GM23338 (cell line): ENCODE measurements at regions not wholly inside any gene's neighbourhood (a gene's known extent, or its start where the extent isn't known, plus 50 kb on each side); places are given as distances from the start of the nearest gene placed in this dataset.

Experiments used
- ATAC-seq: fragments of 200-7000 bp; cut with Tn5 transposase; 3 replicates; pipeline ENCODE4 v1.9.1; 2020
- DNase-seq: peaks from one replicate; pipeline ENCODE4 v3.0.0-alpha.2; 2015; ENCODE audit warnings: low spot score
- H2AFZ ChIP-seq: fragments of 200-600 bp; sonication (generic); 2 replicates; pipeline ENCODE4 v1.8.0; 2016; ENCODE audit warnings: antibody characterized with exemption, mild to moderate bottlenecking, moderate library complexity
- H3F3A ChIP-seq: fragments of 200-600 bp; sonication (generic); replicated peaks from 2 replicates; pipeline ENCODE4 v1.8.0; 2017; ENCODE audit warnings: antibody characterized with exemption, mixed run types, low read depth
- H3K27ac ChIP-seq: fragments of 200-600 bp; sonication (generic); 2 replicates; pipeline ENCODE4 v1.6.1; 2016; ENCODE audit warnings: low read depth
- H3K27me3 ChIP-seq: fragments of 200-600 bp; sonication (generic); 2 replicates; pipeline ENCODE4 v1.8.0; 2016; ENCODE audit warnings: mild to moderate bottlenecking, mixed run types, moderate library complexity; ENCODE audit not compliant: insufficient read depth
- H3K36me3 ChIP-seq: fragments of 200-600 bp; sonication (generic); 2 replicates; pipeline ENCODE4 v1.8.0; 2016; ENCODE audit warnings: mild to moderate bottlenecking; ENCODE audit not compliant: insufficient read depth
- H3K4me1 ChIP-seq: fragments of 200-600 bp; sonication (generic); 2 replicates; pipeline ENCODE4 v1.8.0; 2016; ENCODE audit warnings: mild to moderate bottlenecking, moderate library complexity; ENCODE audit not compliant: insufficient read depth
- H3K4me2 ChIP-seq: fragments of 200-600 bp; sonication (generic); 2 replicates; pipeline ENCODE4 v1.7.1; 2017; ENCODE audit warnings: mixed run types
- H3K4me3 ChIP-seq: fragments of 200-600 bp; sonication (generic); 2 replicates; pipeline ENCODE4 v1.6.1; 2016; ENCODE audit warnings: mixed run types
- H3K79me2 ChIP-seq: fragments of 200-600 bp; sonication (generic); replicated peaks from 2 replicates; pipeline ENCODE4 v1.8.0; 2017; ENCODE audit warnings: mild to moderate bottlenecking; ENCODE audit not compliant: insufficient read depth
- H3K9me2 ChIP-seq: fragments of 200-600 bp; sonication (generic); 2 replicates; pipeline ENCODE4 v1.8.0; 2017; ENCODE audit not compliant: insufficient read depth
- H4K20me1 ChIP-seq: fragments of 200-600 bp; sonication (generic); replicated peaks from 2 replicates; pipeline ENCODE4 v1.8.0; 2017; ENCODE audit warnings: mild to moderate bottlenecking; ENCODE audit not compliant: insufficient read depth
- H3K27ac Mint-ChIP-seq: 2 replicates; pipeline ENCODE4 v1.8.0; 2020; ENCODE audit warnings: inconsistent platforms, mild to moderate bottlenecking, moderate library complexity, mixed read lengths
- H3K27me3 Mint-ChIP-seq: 3 replicates; pipeline ENCODE4 v1.8.0; 2022; ENCODE audit warnings: low read depth, mild to moderate bottlenecking, moderate library complexity, mixed read lengths, inconsistent platforms; ENCODE audit not compliant: insufficient read depth, poor library complexity
- H3K36me3 Mint-ChIP-seq: 3 replicates; pipeline ENCODE4 v1.8.0; 2021; ENCODE audit warnings: low read depth, mild to moderate bottlenecking, inconsistent platforms, moderate library complexity, mixed read lengths
- H3K4me1 Mint-ChIP-seq: 3 replicates; pipeline ENCODE4 v1.8.0; 2020; ENCODE audit warnings: mild to moderate bottlenecking, inconsistent platforms, mixed read lengths
- H3K4me3 Mint-ChIP-seq: 3 replicates; pipeline ENCODE4 v1.8.0; 2021; ENCODE audit warnings: moderate library complexity, mild to moderate bottlenecking, inconsistent platforms, mixed read lengths
- H3K9me3 Mint-ChIP-seq: 3 replicates; pipeline ENCODE4 v1.8.0; 2020; ENCODE audit warnings: moderate library complexity, mild to moderate bottlenecking, inconsistent platforms, mixed read lengths
- CREB1 ChIP-seq: fragments of 250-450 bp; sonication (Bioruptor Pico); IDR thresholded peaks from 2 replicates; pipeline ENCODE4 v1.5.0; 2020; ENCODE audit warnings: low read depth, mild to moderate bottlenecking, moderate library complexity
- CTCF ChIP-seq, 2 experiments: fragments of 200-600 bp in 1 of 2; sonication (generic) in 1 of 2; conservative IDR thresholded peaks; 2 replicates each; pipeline versions ENCODE4 v1.5.1 to v1.6.1; 2016 to 2017; ENCODE audit warnings: antibody characterized with exemption in 2 of 2, low read depth in 2 of 2, mild to moderate bottlenecking in 2 of 2, moderate library complexity in 1 of 2
- ETS1 ChIP-seq: IDR thresholded peaks from 2 replicates; pipeline ENCODE4 v1.6.1; 2016; ENCODE audit warnings: antibody characterized with exemption
- EZH2 ChIP-seq: fragments of 200-600 bp; sonication (generic); IDR thresholded peaks from one replicate; pipeline ENCODE4 v1.8.0; 2017; ENCODE audit warnings: antibody characterized with exemption, mild to moderate bottlenecking, low read depth; ENCODE audit not compliant: unreplicated experiment
- EZH2phosphoT487 ChIP-seq: fragments of 200-600 bp; sonication (generic); IDR thresholded peaks from one replicate; pipeline ENCODE4 v1.8.1; 2018; ENCODE audit warnings: antibody characterized with exemption; ENCODE audit not compliant: unreplicated experiment
- JUNB ChIP-seq: IDR thresholded peaks from one replicate; pipeline ENCODE4 v1.6.1; 2016; ENCODE audit warnings: antibody characterized with exemption; ENCODE audit not compliant: unreplicated experiment
- NANOG ChIP-seq: IDR thresholded peaks from 2 replicates; pipeline ENCODE4 v1.6.1; 2016; ENCODE audit warnings: antibody characterized with exemption, borderline replicate concordance
- POLR2AphosphoS5 ChIP-seq: IDR thresholded peaks from 2 replicates; pipeline ENCODE4 v1.6.1; 2016; ENCODE audit warnings: antibody characterized with exemption, low read depth
- REST ChIP-seq: IDR thresholded peaks from one replicate; pipeline ENCODE4 v1.6.1; 2018; ENCODE audit warnings: antibody characterized with exemption; ENCODE audit not compliant: unreplicated experiment
- STAT1 ChIP-seq: IDR thresholded peaks from one replicate; pipeline ENCODE4 v1.6.1; 2016; ENCODE audit warnings: antibody characterized with exemption; ENCODE audit not compliant: unreplicated experiment
- ZNF114 ChIP-seq: fragments of 250-450 bp; sonication (Bioruptor Pico); IDR thresholded peaks from 2 replicates; pipeline ENCODE4 v1.5.0; 2020; ENCODE audit warnings: mild to moderate bottlenecking, moderate library complexity
- ZNF331 ChIP-seq: fragments of 250-450 bp; sonication (Bioruptor Pico); IDR thresholded peaks from 2 replicates; pipeline ENCODE4 v1.5.0; 2020; ENCODE audit warnings: low read depth, mild to moderate bottlenecking, moderate library complexity
- ZNF462 ChIP-seq: fragments of 250-450 bp; sonication (Bioruptor Pico); IDR thresholded peaks from 2 replicates; pipeline ENCODE4 v1.5.0; 2020; ENCODE audit warnings: mild to moderate bottlenecking, moderate library complexity

GRCh38 chr19:5262721-5263120 is 77.9 kb downstream of the PTPRS start:
- peaks cover 17% of the 10 kb centered on the region; the same call in 1 of the 2 replicates for H3K36me3 ChIP-seq
- H3K9me2 ChIP-seq: no peaks in the 10 kb centered on the region
- H3F3A ChIP-seq: no peaks in the 10 kb centered on the region; the same call in 1 of the 2 replicates
- H3K9me3 Mint-ChIP-seq: no peaks in the 10 kb centered on the region; the same call in 2 of the 3 replicates
- no peak overlapping the region for H3K27ac ChIP-seq
- H3K27me3 Mint-ChIP-seq: peaks cover 9% of the 10 kb centered on the region
- DNase-seq (no peak), ATAC-seq (no peak)
- no peaks in the 10 kb centered on the region for H3K27me3 ChIP-seq
- no peaks in the 10 kb centered on the region for H3K4me1 ChIP-seq
- H3K27ac Mint-ChIP-seq: no peak overlapping the region; the same call in 1 of the 2 replicates
- H3K4me1 Mint-ChIP-seq: no peaks in the 10 kb centered on the region
- H3K36me3 Mint-ChIP-seq: peaks cover 70% of the 10 kb centered on the region
- no peak overlapping the region for H3K4me2 ChIP-seq
- no peak overlapping the region for H2AFZ ChIP-seq
- no peaks in the 10 kb centered on the region; the same call in 1 of the 2 replicates for H3K79me2 ChIP-seq
- H3K4me3 ChIP-seq: no peak overlapping the region
- peaks cover 4% of the 10 kb centered on the region for H4K20me1 ChIP-seq
- TF ChIP-seq JUNB: no peak
- TF ChIP-seq ZNF114 (CRISPR knock-in tag): no peak
- no peak for TF ChIP-seq REST
- TF ChIP-seq EZH2phosphoT487: no peak
- TF ChIP-seq ZNF462 (CRISPR knock-in tag): no peak
- TF ChIP-seq CREB1 (CRISPR knock-in tag): no peak
- TF ChIP-seq ETS1: no peak
- no peak for TF ChIP-seq CTCF (conservative IDR thresholded peaks at IDR 0.05; ENCODE audit: low read depth in 2 of 2)
- TF ChIP-seq EZH2: no peak
- TF ChIP-seq ZNF331 (CRISPR knock-in tag): no peak
- TF ChIP-seq NANOG: no peak
- TF ChIP-seq POLR2AphosphoS5: no peak
- no peak for TF ChIP-seq STAT1
- no peak overlapping the region for H3K4me3 Mint-ChIP-seq
